Neural progenitor cell (in vitro differentiated cells): ENCODE measurements at regions not wholly inside any gene's neighbourhood (a gene's known extent, or its start where the extent isn't known, plus 50 kb on each side); places are given as distances from the start of the nearest gene placed in this dataset.

Experiments
- CTCF ChIP-seq: fragments of 200-600 bp; sonication (generic); IDR thresholded peaks from 2 replicates; pipeline ENCODE4 v1.5.1; 2017; ENCODE audit warnings: antibody characterized with exemption, mild to moderate bottlenecking
- EZH2 ChIP-seq: fragments of 200-600 bp; sonication (generic); IDR thresholded peaks from 2 replicates; pipeline ENCODE4 v1.6.1; 2017; ENCODE audit warnings: antibody characterized with exemption, mild to moderate bottlenecking, moderate library complexity
- EZH2phosphoT487 ChIP-seq: fragments of 200-600 bp; sonication (generic); IDR thresholded peaks from 2 replicates; pipeline ENCODE4 v1.6.1; 2017; ENCODE audit warnings: antibody characterized with exemption

DNA sequence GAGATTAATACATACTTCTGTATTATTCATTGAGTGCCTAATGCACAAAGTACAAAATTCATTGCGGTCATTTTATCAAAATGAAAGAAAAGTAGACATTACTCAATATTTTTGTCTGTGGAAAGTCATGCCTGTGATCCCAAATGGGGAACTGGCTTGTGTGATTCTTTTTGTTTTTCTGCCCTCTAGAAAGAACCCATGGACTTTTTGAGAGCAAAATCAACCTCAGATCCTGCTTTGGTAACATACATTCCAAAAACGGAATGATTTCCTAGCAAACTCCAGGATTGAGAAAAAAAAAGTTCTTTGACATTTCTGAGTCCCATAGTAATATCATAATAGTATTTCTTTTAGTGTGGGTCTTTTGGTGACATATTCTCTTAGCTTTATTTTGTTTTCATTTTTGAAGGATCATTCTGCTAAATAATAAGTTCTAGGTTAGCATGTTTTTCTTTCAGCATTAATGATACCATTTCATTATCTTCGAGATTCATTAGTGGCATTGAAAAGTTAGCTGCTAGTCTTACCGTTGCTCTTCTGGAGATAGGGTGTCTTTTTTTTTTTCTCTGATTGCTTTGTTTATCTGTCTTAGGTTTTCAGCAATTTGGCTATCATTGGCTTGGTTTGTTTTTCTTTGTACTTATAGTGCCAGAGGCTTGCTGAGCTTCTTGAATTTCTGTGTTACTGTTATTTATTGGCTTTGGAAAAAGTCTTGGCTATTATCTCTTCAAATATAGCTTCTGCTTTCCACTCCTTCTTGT lies 102.4 kb upstream of the CSNK1A1L start:
- no peak for TF ChIP-seq EZH2phosphoT487
- no peak for TF ChIP-seq EZH2
- no peak for TF ChIP-seq CTCF
